ENCODE measurements at regions not wholly inside any gene's neighbourhood (a gene's known extent, or its start where the extent isn't known, plus 50 kb on each side); places are given as distances from the start of the nearest gene placed in this dataset.

GRCh38 chr11:97943493-97943892, 1077.3 kb upstream of the CNTN5 start:
- H3K36me3 ChIP-seq (ENCODE audit: insufficient read depth, low read length), result no peaks in the 10 kb centered on the region
- no peak overlapping the region for H3K4me3 ChIP-seq (ENCODE audit: low read depth, low read length, poor library complexity, severe bottlenecking)
- no peak overlapping the region for H3K9ac ChIP-seq (ENCODE audit: low read length)
- no peaks in the 10 kb centered on the region for H3K9me2 ChIP-seq (ENCODE audit: low read depth, low read length)
- no peaks in the 10 kb centered on the region for H3F3A ChIP-seq (ENCODE audit: insufficient read depth, low read length)
- no peaks in the 10 kb centered on the region for H3K27me3 ChIP-seq (ENCODE audit: insufficient read depth, low read length)
- H3K4me2 ChIP-seq (ENCODE audit: low read length), result no peak overlapping the region
- no peaks in the 10 kb centered on the region for H4K20me1 ChIP-seq (ENCODE audit: insufficient read depth, low read length)
- H3K79me2 ChIP-seq (ENCODE audit: insufficient read depth, low read length), result no peaks in the 10 kb centered on the region
- no peak overlapping the region for H3K27ac ChIP-seq (ENCODE audit: low read depth, low read length, poor library complexity, severe bottlenecking)
- H3K9me3 ChIP-seq (ENCODE audit: low read length), result no peaks in the 10 kb centered on the region
- H3K4me1 ChIP-seq (ENCODE audit: insufficient read depth, low read length, severe bottlenecking), result no peaks in the 10 kb centered on the region
- no peak overlapping the region for H2AFZ ChIP-seq (ENCODE audit: low read length)
- no peak for TF ChIP-seq CTCF (IDR thresholded peaks at IDR 0.05; ENCODE audit: low read length)
- TF ChIP-seq EZH2 (IDR thresholded peaks at IDR 0.05; ENCODE audit: borderline replicate concordance, low read length), result no peak

DNA sequence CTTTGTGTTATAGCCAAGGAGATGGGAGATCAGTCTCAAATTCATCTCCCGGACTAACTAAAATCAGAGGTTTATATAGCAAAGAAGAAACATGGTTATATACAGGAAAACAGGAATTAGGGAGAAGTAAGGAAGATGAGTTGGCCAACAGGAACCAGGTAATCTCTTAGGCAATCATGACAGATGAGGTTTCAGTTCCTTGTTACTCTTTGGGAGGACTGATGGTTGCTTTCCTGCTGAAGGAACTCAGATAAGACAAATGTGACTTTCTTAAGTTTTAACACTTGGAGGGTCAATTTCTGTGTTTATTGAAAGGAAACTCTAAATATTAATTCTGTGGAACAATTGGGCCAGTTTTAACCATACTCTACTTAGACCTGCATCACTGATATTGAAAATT, 1072.0 kb upstream of the CNTN5 start:
- Histone ChIP-seq H4K20me1 (ENCODE audit: insufficient read depth, low read length) (no peaks in the 10 kb centered on the region), H3K79me2 (ENCODE audit: insufficient read depth, low read length) (no peaks in the 10 kb centered on the region), H3F3A (ENCODE audit: insufficient read depth, low read length) (no peaks in the 10 kb centered on the region), H3K4me1 (ENCODE audit: insufficient read depth, low read length, severe bottlenecking) (no peaks in the 10 kb centered on the region), H3K36me3 (ENCODE audit: insufficient read depth, low read length) (no peaks in the 10 kb centered on the region), H3K9me2 (ENCODE audit: low read depth, low read length) (no peaks in the 10 kb centered on the region), H3K27me3 (ENCODE audit: insufficient read depth, low read length) (no peaks in the 10 kb centered on the region), H3K27ac (ENCODE audit: low read depth, low read length, poor library complexity, severe bottlenecking) (no peak overlapping the region), H3K4me3 (ENCODE audit: low read depth, low read length, poor library complexity, severe bottlenecking) (no peak overlapping the region), H3K9me3 (ENCODE audit: low read length) (no peaks in the 10 kb centered on the region), H3K4me2 (ENCODE audit: low read length) (no peak overlapping the region), H2AFZ (ENCODE audit: low read length) (no peak overlapping the region), H3K9ac (ENCODE audit: low read length) (no peak overlapping the region)
- TF ChIP-seq CTCF (IDR thresholded peaks at IDR 0.05; ENCODE audit: low read length) (no peak), EZH2 (IDR thresholded peaks at IDR 0.05; ENCODE audit: borderline replicate concordance, low read length) (no peak)

DNA sequence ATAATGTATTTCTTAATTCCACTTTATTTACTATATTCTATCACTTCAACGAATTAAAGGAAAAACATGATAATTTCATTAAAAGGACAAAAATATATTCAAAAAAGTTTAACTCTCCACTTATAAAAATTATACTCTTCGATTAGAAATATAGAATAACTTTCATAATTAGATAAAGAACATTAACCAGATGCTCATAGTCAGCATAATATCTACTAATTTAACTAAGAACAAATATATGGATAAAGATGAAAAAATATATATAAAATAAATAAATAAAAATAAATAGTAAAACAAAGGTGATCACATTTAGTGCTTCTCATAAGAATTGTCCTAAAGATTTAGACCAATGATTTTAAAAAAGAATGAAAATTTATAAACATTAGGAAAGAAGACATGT, 1065.2 kb upstream of the CNTN5 start:
- H3K4me2 ChIP-seq (ENCODE audit: low read length), result no peak overlapping the region
- no peaks in the 10 kb centered on the region for H3K9me3 ChIP-seq (ENCODE audit: low read length)

More for the DNA sequence above, 1065.2 kb upstream of the CNTN5 start:
- no peak overlapping the region for H2AFZ ChIP-seq (ENCODE audit: low read length)
- H3K36me3 ChIP-seq (ENCODE audit: insufficient read depth, low read length), result no peaks in the 10 kb centered on the region
- TF ChIP-seq CTCF (IDR thresholded peaks at IDR 0.05; ENCODE audit: low read length) (no peak), EZH2 (IDR thresholded peaks at IDR 0.05; ENCODE audit: borderline replicate concordance, low read length) (no peak)
- no peaks in the 10 kb centered on the region for H3K4me1 ChIP-seq (ENCODE audit: insufficient read depth, low read length, severe bottlenecking)
- no peaks in the 10 kb centered on the region for H3K9me2 ChIP-seq (ENCODE audit: low read depth, low read length)
- no peak overlapping the region for H3K4me3 ChIP-seq (ENCODE audit: low read depth, low read length, poor library complexity, severe bottlenecking)
- H3K9ac ChIP-seq (ENCODE audit: low read length), result no peak overlapping the region
- no peaks in the 10 kb centered on the region for H3K27me3 ChIP-seq (ENCODE audit: insufficient read depth, low read length)
- no peak overlapping the region for H3K27ac ChIP-seq (ENCODE audit: low read depth, low read length, poor library complexity, severe bottlenecking)
- no peaks in the 10 kb centered on the region for H3F3A ChIP-seq (ENCODE audit: insufficient read depth, low read length)
- no peaks in the 10 kb centered on the region for H4K20me1 ChIP-seq (ENCODE audit: insufficient read depth, low read length)
- H3K79me2 ChIP-seq (ENCODE audit: insufficient read depth, low read length), result no peaks in the 10 kb centered on the region
